Astrocyte (in vitro differentiated cells and primary cell): ENCODE measurements at regions not wholly inside any gene's neighbourhood (a gene's known extent, or its start where the extent isn't known, plus 50 kb on each side); places are given as distances from the start of the nearest gene placed in this dataset.

Experiments
- DNase-seq: peaks from one replicate; pipeline ENCODE4 v3.0.0-alpha.2; 2010; ENCODE audit warnings: low read depth
- FAIRE-seq: peaks from 2 replicates; lab custom pipeline; 2011; peaks lifted over from hg19 to GRCh38; lab: Jason Lieb, UNC
- H2AFZ ChIP-seq: 2 replicates; pipeline ENCODE4 v1.6.0; 2012; ENCODE audit warnings: low read depth, low read length, inconsistent platforms
- H3K27ac ChIP-seq: 2 replicates; pipeline ENCODE4 v1.5.1; 2011; ENCODE audit warnings: low read depth, low read length, inconsistent platforms
- H3K27me3 ChIP-seq: 2 replicates; pipeline ENCODE4 v1.6.0; 2011; ENCODE audit warnings: low read length, inconsistent platforms; ENCODE audit not compliant: insufficient read depth
- H3K36me3 ChIP-seq: 2 replicates; pipeline ENCODE4 v1.5.1; 2011; ENCODE audit warnings: low read length, inconsistent platforms; ENCODE audit not compliant: insufficient read depth
- H3K4me1 ChIP-seq: 2 replicates; pipeline ENCODE4 v1.5.1; 2011; ENCODE audit warnings: low read length, inconsistent platforms; ENCODE audit not compliant: insufficient read depth
- H3K4me2 ChIP-seq: 2 replicates; pipeline ENCODE4 v1.6.0; 2012; ENCODE audit warnings: low read length, inconsistent platforms
- H3K4me3 ChIP-seq: 2 replicates; pipeline ENCODE4 v1.5.1; 2011; ENCODE audit warnings: low read depth, mild to moderate bottlenecking, low read length, inconsistent platforms; ENCODE audit not compliant: insufficient read depth
- H3K79me2 ChIP-seq: 2 replicates; pipeline ENCODE4 v1.6.0; 2012; ENCODE audit warnings: mild to moderate bottlenecking, low read length, inconsistent platforms; ENCODE audit not compliant: insufficient read depth
- H3K9ac ChIP-seq: 2 replicates; pipeline ENCODE4 v1.6.0; 2012; ENCODE audit warnings: mild to moderate bottlenecking, low read length, inconsistent platforms
- H3K9me3 ChIP-seq: 2 replicates; pipeline ENCODE4 v1.5.1; 2012; ENCODE audit warnings: low read depth, mild to moderate bottlenecking, low read length, inconsistent platforms; ENCODE audit not compliant: insufficient read depth
- H4K20me1 ChIP-seq: 2 replicates; pipeline ENCODE4 v1.6.0; 2012; ENCODE audit warnings: low read length, inconsistent platforms; ENCODE audit not compliant: insufficient read depth
- H3K27ac Mint-ChIP-seq: one replicate; pipeline ENCODE4 v1.8.0; 2021; ENCODE audit warnings: mild to moderate bottlenecking, mixed read lengths; ENCODE audit not compliant: unreplicated experiment
- H3K27me3 Mint-ChIP-seq: one replicate; pipeline ENCODE4 v1.8.0; 2021; ENCODE audit warnings: low read depth, mixed read lengths; ENCODE audit not compliant: unreplicated experiment
- H3K36me3 Mint-ChIP-seq: one replicate; pipeline ENCODE4 v1.8.0; 2021; ENCODE audit warnings: low read depth, mixed read lengths; ENCODE audit not compliant: unreplicated experiment
- H3K4me1 Mint-ChIP-seq: one replicate; pipeline ENCODE4 v1.8.0; 2021; ENCODE audit warnings: low read depth, mixed read lengths; ENCODE audit not compliant: unreplicated experiment
- H3K4me3 Mint-ChIP-seq: one replicate; pipeline ENCODE4 v1.8.0; 2021; ENCODE audit warnings: mild to moderate bottlenecking, moderate library complexity, mixed read lengths; ENCODE audit not compliant: unreplicated experiment
- H3K9me3 Mint-ChIP-seq: one replicate; pipeline ENCODE4 v1.8.0; 2021; ENCODE audit warnings: mild to moderate bottlenecking, mixed read lengths; ENCODE audit not compliant: unreplicated experiment
- EZH2 ChIP-seq: IDR thresholded peaks from 2 replicates; pipeline ENCODE4 v1.6.1; 2012; ENCODE audit warnings: mild to moderate bottlenecking, low read length, inconsistent platforms; ENCODE audit not compliant: insufficient read depth
- TF ChIP-seq, protein P1 (sequence below): IDR thresholded peaks from 2 replicates; pipeline ENCODE4 v1.5.1; 2011; ENCODE audit warnings: low read depth, mild to moderate bottlenecking, inconsistent platforms, low read length, moderate library complexity; ENCODE audit not compliant: insufficient read depth

DNA sequence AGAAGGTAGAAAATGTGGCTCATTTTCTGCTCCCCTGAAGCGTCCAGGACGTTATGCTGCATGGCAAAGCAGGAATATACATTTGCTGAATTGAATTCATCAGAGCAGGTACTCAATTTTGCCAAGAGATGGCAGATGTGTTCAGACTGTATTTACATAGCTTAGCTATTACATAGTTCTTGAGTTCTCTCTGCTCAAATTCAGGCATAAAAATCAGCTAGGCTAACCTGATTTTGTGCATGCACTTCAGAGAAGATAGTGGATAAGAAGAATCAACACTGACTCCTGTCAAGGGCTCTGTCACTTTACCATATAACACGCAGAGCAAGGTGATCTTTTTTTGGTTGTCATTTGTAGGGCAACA, 209.2 kb upstream of the FAM3C start:
- H2AFZ ChIP-seq = no peak overlapping the region
- Mint-ChIP-seq H3K27me3 (no peaks in the 10 kb centered on the region), H3K27ac (no peak overlapping the region), H3K36me3 (no peaks in the 10 kb centered on the region), H3K9me3 (no peaks in the 10 kb centered on the region), H3K4me1 (peaks cover 11% of the 10 kb centered on the region), H3K4me3 (no peak overlapping the region)
- H3K79me2 ChIP-seq = no peaks in the 10 kb centered on the region
- H3K27ac ChIP-seq = no peak overlapping the region
- H3K9ac ChIP-seq = no peak overlapping the region
- DNase-seq = no peak
- no peak for TF ChIP-seq EZH2
- TF ChIP-seq, protein P1, sequence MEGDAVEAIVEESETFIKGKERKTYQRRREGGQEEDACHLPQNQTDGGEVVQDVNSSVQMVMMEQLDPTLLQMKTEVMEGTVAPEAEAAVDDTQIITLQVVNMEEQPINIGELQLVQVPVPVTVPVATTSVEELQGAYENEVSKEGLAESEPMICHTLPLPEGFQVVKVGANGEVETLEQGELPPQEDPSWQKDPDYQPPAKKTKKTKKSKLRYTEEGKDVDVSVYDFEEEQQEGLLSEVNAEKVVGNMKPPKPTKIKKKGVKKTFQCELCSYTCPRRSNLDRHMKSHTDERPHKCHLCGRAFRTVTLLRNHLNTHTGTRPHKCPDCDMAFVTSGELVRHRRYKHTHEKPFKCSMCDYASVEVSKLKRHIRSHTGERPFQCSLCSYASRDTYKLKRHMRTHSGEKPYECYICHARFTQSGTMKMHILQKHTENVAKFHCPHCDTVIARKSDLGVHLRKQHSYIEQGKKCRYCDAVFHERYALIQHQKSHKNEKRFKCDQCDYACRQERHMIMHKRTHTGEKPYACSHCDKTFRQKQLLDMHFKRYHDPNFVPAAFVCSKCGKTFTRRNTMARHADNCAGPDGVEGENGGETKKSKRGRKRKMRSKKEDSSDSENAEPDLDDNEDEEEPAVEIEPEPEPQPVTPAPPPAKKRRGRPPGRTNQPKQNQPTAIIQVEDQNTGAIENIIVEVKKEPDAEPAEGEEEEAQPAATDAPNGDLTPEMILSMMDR = peak; percentile 16
- H3K4me2 ChIP-seq = no peak overlapping the region
- H3K4me1 ChIP-seq = no peaks in the 10 kb centered on the region
- FAIRE-seq = no peak
- no peaks in the 10 kb centered on the region for H3K9me3 ChIP-seq
- no peaks in the 10 kb centered on the region for H3K27me3 ChIP-seq
- no peak overlapping the region for H3K4me3 ChIP-seq
- H4K20me1 ChIP-seq = no peaks in the 10 kb centered on the region
- H3K36me3 ChIP-seq = no peaks in the 10 kb centered on the region

GRCh38 chr7:121604627-121605316, 208.7 kb upstream of the FAM3C start:
- H3K4me2 ChIP-seq = peak overlapping the region; percentile 40
- Mint-ChIP-seq H3K27ac (no peak overlapping the region), H3K4me3 (no peak overlapping the region), H3K36me3 (no peaks in the 10 kb centered on the region), H3K27me3 (no peaks in the 10 kb centered on the region), H3K9me3 (no peaks in the 10 kb centered on the region), H3K4me1 (peaks cover 11% of the 10 kb centered on the region)
- H2AFZ ChIP-seq = no peak overlapping the region
- H3K4me3 ChIP-seq = no peak overlapping the region
- no peaks in the 10 kb centered on the region for H3K4me1 ChIP-seq
- no peak overlapping the region for H3K9ac ChIP-seq
- H3K27me3 ChIP-seq = no peaks in the 10 kb centered on the region
- no peaks in the 10 kb centered on the region for H3K79me2 ChIP-seq
- peak; percentile 11 for DNase-seq
- H3K27ac ChIP-seq = no peak overlapping the region
- no peak for FAIRE-seq
- no peak for TF ChIP-seq EZH2
- TF ChIP-seq, protein P1 = no peak
- no peaks in the 10 kb centered on the region for H3K36me3 ChIP-seq
- H4K20me1 ChIP-seq = no peaks in the 10 kb centered on the region
- H3K9me3 ChIP-seq = no peaks in the 10 kb centered on the region

DNA sequence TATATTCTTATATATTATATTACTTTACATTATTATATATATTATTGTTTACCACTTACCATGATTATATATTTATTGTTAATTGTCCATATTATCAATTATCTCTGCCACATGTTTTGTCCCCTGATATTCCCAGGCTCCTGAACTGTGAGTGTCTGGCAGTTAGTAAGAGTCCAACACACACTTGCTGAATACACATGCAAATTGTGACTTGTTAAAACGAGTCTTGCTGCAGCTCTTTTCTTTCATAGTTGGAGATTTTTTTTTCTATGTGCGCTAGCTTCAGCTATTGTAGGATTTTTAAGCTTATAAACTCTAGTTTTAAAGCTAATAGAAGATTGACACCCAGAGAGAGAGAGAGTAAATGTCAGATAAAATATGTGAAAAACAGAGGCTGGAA, 207.8 kb upstream of the FAM3C start:
- Mint-ChIP-seq H3K36me3 (no peaks in the 10 kb centered on the region), H3K27me3 (no peaks in the 10 kb centered on the region), H3K4me3 (no peak overlapping the region), H3K27ac (no peak overlapping the region), H3K4me1 (peaks cover 11% of the 10 kb centered on the region), H3K9me3 (no peaks in the 10 kb centered on the region)
- no peak for FAIRE-seq
- Histone ChIP-seq H3K36me3 (no peaks in the 10 kb centered on the region), H3K4me3 (no peak overlapping the region), H3K4me2 (no peak overlapping the region), H3K79me2 (no peaks in the 10 kb centered on the region), H3K9me3 (no peaks in the 10 kb centered on the region), H3K9ac (no peak overlapping the region), H3K27ac (no peak overlapping the region), H4K20me1 (no peaks in the 10 kb centered on the region), H3K4me1 (no peaks in the 10 kb centered on the region), H3K27me3 (no peaks in the 10 kb centered on the region), H2AFZ (no peak overlapping the region)
- TF ChIP-seq EZH2 = no peak
- TF ChIP-seq, protein P1 = no peak
- DNase-seq = no peak
